ENCODE measurements at regions not wholly inside any gene's neighbourhood (a gene's known extent, or its start where the extent isn't known, plus 50 kb on each side); places are given as distances from the start of the nearest gene placed in this dataset.
"Not testable (repeated sequence)": the region's sequence is repeated elsewhere in the genome, so short reads cannot be mapped to it uniquely, and the experiment has no call there.

DNA sequence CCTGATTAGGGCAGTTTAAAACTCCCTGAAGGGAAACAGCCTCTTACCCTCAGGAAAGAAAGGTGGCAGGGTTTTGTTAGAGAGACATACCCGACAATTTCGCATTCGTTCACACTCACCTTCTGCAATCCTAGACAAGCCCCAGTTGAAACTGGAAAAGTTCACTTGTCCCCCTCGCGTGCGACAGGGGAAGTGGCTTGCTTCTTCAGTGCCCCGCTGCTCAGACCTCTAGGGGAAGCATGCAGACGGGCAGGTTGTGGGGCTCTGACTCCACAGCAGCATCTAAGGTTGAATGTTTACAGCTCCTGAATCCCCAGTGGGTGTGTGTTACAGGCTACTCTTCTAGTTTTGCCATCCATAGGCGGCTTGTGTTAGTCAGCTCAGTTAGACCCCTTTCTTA is 575.7 kb upstream of the ACO1 start:
- DNase-seq (ENCODE audit: low read depth): no peak

DNA sequence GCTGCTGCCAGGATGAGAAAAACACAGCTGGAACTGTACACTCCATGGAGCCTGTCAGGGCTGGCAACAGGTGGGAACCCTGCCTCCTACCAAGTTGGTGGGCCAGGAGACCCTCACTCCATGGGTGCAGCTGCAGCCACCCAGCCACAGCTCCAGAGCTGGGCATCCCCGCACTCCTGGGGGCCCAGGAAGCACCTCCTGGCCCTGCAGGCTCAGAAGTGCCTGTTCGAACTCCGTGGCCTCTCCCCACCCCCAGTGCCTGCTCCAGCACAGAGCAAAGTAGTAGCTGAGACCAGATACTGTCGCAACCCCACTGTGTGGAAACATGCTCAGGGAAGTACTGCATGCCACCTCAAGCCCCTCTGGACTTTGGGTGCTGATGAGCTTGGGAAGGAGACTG is 564.0 kb upstream of the ACO1 start:
- no peak for DNase-seq (ENCODE audit: low read depth)

DNA sequence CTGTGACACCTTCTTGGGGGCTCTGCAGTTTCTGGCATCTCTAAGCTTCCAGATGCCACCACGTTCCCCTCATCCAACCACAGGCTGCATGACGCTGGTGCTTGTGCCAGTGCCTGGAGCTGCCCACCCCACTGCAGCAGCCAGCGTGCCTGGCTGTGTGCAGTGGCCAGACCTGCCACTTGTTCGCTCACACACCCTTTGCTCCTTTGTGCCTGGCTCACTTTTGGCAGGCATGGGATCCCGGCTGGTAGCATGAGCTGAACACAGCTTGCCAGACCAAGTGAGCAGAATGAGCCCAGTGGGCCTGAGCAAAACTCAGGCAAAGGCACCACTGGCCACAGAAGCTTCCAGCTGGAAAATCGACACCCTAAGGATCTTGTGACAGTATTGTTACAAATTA is 562.9 kb upstream of the ACO1 start:
- no peak for DNase-seq (ENCODE audit: low read depth)

DNA sequence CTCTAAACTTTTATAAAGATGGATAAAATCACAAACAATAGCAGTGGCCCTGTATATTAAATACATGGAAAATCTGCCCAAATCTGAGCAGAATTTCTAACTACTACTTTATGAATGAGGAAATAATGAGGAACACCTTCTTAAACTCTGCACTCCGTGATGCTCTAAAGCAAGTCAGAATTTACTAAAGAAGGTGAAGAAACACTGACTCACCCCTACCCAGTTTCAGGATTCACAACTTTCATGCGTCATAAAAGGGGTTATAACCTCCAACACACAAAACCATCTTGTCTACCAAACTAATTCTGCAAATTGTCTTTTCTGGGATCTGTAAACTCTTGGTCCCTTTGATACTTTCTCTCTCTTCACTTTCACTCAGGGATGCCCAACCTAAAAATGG is 561.1 kb upstream of the ACO1 start:
- DNase-seq (ENCODE audit: low read depth): no peak

DNA sequence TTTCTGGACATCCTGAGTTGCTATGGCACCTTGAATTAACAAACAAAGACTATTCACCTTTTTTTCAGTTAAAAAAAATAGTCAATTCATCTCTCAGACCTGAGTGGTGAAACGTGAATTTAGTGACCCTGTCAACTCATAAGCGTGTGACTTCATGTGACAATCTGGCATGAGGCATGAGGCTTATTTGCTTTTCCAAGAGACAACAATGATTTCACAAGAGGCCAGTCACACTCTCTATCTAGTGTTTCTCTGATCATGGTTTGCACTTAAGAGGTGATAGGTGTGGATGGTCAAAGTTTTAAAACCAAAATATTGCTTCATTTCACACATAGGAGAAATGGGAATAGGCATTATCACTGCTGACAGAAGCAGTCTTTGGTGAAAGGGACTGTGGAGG is 559.6 kb upstream of the ACO1 start:
- no peak for DNase-seq (ENCODE audit: low read depth)

DNA sequence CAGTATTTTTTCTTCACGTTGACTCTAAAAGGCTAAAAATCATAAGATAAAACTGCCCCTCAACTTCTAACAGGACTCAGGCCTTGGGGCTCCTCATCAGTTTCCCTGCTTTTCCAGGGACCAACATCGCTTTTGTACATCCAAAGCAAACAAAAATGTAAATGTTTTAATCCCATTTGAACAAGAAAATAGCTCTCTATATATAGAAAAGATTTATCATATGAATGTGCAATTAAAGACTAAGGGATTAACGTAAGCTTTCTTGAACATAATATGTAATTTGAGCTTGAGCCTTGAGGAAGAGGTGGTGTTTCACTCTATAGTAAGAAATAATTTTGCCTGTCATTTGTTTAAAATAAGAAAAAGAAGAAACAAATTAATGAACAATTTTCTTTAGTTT is 547.2 kb upstream of the ACO1 start:
- no peak for DNase-seq (ENCODE audit: low read depth)

DNA sequence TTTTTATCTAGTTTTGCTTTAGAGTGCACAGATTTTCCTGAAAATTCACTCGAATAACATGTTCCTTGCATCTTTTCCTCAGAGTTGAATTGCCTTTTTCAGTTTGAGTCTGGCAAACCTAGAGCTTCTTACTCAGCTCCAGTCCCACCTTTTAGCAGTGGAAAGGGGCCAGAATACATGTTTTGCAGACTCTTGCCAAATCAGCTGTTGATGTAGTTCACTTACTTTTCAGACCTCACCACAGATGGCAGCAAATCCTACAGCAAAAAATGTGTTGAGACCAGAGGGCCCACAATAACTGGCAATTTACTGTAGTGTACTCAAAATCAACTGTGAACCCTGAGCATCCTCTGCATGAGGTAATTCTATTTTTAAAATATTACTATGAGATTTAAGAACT is 545.2 kb upstream of the ACO1 start:
- no peak for DNase-seq (ENCODE audit: low read depth)

DNA sequence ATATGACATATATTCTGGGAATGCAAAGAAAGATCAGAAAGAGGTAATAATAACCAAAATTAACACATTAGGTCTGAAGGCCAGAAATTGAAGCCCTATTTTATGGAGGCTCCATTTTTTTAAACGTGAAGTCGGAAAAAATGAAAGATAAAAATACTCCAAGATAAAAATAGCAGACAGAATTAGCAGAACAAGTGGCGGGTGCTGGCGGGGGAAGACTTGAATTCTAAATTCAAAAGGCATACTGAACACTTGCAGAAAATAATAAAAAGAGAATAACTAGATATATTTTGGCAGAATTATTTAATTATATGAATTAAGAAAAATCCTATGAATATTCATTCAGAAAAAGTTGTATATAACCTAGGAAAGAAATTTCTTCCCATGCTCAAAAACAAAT is 543.7 kb upstream of the ACO1 start:
- no peak for DNase-seq (ENCODE audit: low read depth)

DNA sequence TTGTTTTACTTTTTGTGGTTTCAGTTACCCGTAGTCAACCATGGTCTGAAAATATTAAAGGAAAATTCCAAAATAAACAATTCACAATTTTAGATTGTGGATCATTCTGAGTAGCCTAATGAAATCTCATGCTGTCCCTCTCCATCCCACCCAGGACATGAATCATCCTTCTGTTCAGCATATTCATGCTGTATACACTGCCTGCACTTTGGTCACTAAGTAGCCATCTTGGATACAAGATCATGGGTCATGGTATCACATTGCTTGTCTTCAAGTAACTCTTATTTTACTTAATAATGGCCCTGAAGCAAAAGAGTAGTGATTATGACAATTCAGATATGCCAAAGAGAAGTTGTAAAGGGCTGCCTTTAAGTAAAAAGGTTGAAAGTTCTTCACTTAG is 536.5 kb upstream of the ACO1 start:
- no peak for DNase-seq (ENCODE audit: low read depth)

DNA sequence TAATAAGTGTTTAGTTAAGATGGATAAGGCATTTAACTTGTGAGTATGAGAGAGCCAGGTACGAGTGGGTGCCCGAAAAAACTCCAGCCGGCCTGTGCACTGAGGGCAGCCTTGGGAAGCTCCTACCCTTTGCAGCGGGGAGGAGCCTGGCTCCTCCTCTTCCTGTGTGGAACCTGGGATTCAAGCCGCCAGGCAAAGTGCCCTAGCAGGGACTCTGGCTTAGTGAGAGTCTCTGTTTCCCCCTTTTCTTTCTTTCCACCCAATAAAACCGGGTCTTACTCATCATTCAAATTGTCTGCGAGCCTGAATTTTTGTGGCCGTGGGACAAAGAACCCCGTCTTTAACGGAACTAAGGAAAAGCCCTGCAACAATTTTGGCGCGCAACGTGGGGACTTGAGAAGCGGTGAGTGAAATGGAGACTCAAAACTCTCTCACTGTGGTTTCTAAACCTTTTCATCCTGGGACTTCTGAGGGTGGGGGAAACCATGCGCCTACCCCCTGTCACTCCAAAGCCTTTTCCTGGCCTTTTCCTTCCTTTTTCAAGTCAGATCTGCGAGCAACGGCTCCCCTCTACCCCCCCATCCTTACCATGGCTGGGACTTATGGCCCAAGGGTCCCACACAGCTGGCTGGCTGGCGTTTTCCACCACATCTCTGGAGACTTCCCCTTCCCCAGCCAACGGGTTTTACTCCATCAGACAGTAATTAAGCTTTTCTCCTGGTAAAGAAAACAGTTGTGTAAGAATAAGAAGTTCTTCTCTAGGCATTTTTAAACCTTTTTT is 535.7 kb upstream of the ACO1 start:
- no peak for DNase-seq (ENCODE audit: low read depth)

DNA sequence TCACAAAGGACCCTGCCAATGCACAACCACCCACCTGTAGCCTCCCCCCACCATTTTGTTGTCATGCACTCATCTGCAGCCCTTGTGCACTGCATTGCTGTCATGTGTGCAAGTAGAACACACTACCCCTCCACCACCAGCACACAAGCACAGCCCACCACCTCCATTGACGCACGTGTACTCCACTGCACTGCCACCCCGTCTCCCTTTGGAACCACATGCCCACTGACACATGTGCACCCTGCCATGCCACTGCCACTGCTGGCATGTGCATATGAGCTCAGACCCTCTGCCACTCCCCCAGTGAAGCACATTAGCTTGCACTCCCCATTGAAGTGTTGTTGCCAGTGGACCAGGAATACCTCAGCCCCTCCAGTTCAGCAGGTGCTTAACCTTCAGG is 530.3 kb upstream of the ACO1 start:
- DNase-seq (ENCODE audit: low read depth): no peak

DNA sequence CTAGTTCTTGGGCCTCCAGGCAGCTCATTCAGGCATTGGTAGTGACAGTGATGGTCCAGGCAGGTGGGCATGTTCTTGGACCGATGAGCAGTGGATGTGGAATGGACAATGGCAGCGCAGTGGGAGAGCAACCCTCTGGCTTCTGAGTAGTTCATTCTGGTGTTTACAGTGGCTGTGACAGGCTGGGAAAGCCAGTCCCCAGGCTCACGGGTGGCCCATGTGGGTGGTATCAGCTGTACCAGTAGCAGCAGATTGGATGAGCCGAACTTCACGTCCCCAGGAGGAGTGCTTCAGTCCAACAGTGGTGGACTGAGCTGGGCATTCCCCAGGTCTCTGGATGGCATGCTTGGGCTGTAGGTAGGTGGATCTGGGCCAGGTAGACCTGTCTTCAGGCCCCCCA is 515.6 kb upstream of the ACO1 start:
- no peak for DNase-seq (ENCODE audit: low read depth)

DNA sequence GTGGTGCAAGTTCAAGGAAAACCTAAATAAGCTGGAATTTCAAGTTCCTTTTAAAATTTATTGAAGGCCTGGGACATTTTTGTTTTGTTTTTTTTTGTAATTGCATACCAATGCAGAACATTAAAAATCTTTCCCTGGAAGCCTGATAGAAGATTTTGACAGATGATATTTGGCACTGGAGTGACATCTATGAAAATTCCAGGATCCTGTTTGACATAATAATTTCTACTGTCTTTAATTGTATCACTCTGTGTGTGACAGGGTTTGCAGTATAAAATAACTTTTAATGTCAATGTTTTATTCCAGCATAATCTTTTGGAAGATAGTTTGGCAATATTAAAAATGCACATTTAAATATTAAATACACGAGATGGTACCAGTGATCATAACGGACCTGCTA is 514.2 kb upstream of the ACO1 start:
- DNase-seq (ENCODE audit: low read depth): no peak

DNA sequence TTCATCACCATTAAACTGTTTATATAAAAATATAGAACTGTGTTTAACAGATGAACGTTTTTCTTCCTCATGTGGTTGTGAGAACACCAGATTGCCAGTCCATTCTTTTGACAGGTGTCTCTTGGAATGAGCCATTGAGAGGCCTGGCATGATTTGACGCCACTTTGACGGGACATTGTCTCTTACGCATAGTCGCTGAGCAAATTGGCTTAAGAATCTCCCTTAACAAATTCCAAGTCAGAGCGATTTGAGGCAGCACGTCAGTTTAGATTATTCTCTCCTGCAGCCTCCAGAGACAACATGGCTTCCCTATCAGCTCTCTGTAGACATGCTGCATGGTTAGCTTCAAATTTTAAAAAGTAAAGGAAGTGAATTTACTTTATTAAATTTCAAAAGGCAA is 510.7 kb upstream of the ACO1 start:
- no peak for DNase-seq (ENCODE audit: low read depth)

DNA sequence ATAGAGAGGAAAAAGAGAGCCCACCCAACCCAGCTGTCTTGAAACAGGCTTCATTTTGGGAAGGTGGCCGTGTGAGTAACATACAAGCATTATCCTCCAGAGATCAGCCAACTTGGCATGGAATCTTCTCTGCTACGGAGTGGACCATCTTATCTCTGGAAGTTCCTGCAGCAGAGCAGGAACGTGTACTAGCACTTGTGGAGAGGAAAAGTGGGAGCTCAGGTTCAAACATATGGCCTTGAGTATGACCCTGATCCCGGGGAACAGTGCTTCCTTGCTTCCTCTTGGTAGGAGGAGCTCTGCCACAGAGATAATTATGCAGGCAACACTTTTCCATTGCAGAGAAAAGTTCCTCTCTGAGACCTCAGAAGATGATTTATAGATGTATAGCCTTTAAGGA is 490.4 kb upstream of the ACO1 start:
- no peak for DNase-seq (ENCODE audit: low read depth)

DNA sequence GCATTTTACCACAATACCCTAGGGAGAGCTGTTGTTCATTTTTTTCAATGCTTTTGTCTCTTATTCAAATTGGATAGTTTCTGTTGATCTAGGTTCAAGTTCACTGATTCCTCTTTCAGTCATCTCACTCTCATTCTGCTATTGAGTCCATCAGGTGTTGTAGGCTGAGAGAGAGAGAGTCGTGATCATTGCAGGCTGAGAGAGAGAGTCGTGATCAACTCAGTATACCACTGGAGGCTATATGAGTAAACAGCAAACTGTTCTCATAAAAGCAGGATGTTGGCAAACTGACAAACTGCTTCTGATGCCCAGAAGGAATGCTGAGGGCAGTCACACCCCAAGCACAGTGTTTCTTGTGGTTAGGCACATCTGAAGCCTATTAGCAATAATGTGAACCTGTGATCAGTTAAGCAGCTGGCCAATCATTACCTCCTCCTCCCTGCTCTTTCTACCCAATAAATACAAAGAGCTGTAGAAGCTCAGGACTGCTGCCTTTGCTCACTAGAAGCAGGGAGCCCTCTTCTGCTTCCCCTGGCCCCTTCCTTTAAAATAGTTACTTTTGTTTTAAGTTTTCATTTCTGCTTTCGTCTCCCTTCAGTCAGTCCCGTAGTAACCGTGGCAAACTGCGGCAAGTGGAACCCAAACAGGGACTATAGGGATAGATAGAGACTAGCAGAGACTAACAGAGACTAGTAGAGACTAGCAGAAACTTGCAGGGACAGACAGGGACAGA is 476.1 kb upstream of the ACO1 start:
- DNase-seq (ENCODE audit: low read depth): no peak

DNA sequence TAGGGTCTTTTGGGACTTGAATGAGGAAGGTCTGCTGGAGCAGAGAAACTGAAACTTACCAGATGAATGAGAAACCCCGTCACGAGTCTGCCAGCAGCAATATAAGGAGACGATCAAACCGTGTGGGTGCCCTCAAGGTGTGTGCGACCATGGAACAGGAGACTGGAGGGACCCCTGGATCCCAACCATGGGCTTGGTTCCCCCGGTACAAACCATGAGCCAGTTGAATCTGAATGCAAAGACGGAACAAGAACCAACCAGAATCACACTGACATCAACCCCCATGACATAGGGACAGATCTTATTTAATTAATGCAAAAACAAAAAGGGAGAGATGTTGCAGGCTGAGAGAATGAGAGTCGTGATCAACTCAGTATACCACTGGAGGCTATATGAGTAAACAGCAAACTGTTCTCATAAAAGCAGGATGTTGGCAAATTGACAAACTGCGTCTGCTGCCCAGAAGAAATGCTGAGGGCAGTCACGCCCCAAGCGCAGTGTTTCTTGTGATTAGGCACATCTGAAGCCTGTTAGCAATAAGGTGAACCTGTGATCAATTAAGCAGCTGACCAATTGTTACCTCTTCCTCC is 475.5 kb upstream of the ACO1 start:
- DNase-seq (ENCODE audit: low read depth): no peak

DNA sequence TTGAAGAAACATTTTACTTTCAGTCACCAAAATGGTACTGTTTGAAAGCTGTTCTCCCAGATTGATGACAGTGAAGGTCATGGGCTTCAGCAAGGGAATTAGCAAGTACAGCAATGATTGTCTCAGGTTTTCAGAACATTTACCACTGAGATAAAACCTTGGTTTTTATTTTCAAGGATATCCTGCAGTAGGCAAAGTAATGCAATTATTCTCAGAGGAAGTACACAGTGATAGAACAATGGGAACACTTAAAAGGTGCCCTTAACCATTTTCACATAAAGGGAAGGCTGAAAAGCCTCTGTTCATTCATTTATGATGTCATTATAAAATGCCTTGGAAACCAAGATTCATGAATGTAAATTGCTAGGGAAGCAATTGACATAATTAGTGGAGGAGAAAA is 471.8 kb upstream of the ACO1 start:
- no peak for DNase-seq (ENCODE audit: low read depth)

DNA sequence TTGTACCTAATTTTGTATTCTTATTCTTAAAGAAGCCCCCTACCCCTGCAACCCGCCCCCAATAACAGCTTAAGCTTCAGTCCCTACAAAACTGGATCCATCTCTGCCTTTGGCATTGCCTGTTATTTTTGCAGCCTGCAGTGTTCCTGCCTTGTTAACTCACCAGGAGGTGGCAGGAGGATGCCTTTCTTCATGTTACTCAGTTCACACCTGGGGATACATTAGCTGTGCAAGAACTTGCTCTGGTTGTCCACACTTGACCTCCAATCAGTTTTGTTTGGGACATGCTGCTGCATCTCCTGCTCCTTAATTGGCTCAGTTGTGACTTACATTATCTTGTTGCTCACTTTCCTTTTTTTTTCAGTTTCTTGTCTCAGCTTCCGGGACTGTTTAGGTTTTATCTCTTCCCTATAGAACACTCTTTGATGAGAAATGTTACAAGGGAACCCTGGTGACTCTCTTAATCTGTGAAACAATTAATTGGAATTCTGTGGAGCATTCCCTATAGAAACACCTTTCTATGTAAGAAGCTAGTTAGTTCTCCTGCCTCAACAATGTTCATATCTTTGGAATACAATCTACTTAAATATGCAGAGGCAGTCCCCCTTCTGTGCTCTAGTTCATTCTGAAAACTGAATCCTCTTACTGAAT is 467.7 kb upstream of the ACO1 start:
- no peak for DNase-seq (ENCODE audit: low read depth)

DNA sequence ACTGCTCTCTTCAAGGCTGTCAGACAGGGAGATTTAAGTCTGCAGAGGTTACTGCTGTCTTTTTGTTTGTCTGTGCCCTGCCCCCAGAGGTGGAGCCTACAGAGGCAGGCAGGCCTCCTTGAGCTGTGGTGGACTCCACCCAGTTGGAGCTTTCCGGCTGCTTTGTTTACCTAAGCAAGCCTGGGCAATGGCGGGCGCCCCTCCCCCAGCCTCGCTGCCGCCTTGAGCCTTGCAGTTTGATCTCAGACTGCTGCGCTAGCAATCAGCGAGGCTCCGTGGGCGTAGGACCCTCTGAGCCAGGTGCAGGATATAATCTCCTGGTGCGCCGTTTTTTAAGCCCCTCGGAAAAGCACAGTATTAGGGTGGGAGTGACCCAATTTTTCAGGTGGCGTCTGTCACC is 446.7 kb upstream of the ACO1 start:
- DNase-seq (ENCODE audit: low read depth): not testable (repeated sequence)

DNA sequence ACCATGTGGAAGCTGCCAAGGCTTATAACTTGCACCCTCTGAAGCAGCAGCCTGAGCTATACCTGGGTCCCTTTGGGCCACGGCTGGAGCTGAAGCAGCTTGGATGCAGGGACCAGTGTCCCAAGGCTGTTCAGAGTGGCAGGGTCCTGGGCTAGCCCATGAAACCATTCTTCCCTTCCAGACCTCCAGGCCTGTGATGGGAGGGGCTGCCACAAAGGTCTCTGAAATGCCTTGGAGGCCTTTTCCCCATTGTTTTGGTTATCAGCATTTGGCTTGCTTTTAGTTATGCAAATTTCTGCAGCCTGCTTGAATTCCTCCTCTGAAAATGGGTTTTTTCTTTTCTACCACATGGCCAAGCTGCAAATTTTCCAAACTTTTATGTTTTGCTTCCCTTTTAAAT is 433.7 kb upstream of the ACO1 start:
- DNase-seq (ENCODE audit: low read depth): no peak

DNA sequence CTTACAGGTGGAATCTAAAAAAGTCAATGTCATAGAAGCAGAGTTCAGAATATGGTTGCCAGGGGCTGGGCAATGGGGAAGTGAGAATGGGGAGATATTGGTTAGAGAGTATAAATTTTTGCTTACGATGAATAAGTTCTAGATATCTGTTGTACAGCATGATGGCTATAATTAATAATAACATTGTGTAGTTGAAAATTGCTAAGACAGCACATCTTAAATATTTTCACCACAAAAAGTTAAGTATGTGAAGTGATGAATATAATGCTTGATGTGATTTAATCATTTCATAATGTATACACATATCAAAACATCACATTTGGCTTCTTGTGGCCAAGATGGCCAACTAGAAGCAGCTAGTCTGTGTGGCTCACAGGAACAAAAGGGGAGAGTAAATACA is 425.9 kb upstream of the ACO1 start:
- no peak for DNase-seq (ENCODE audit: low read depth)

DNA sequence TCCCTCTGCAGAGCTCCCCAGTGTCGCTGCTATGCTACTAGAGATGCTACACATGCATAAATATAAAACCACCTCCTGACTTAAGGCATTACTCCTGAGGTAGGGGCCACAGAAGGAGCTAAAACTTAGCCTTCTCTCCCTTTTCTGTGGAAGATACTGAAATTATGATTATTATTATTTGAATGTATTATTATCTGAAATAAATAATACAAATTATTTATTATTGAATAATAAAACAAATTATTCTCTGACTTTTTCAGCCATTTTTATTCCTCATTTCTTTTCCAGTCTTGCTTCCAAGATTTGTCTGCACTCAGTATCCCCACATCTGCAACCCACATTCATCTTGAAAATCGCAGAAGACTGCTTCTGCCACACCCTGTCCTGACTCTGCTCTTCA is 414.9 kb upstream of the ACO1 start:
- DNase-seq (ENCODE audit: low read depth): no peak
